ENCODE measurements at regions not wholly inside any gene's neighbourhood (a gene's known extent, or its start where the extent isn't known, plus 50 kb on each side); places are given as distances from the start of the nearest gene placed in this dataset.

- peaks cover 3% of the 10 kb centered on the region for H3K27me3 Mint-ChIP-seq (ENCODE audit: insufficient read depth, low read depth, poor library complexity)
Measured at GRCh38 chr13:25037057-25037813, 58.7 kb upstream of the PABPC3 start.

More at GRCh38 chr13:25037057-25037813, 58.7 kb upstream of the PABPC3 start:
- no peak overlapping the region for H2AFZ ChIP-seq
- TF ChIP-seq JUNB (IDR thresholded peaks at IDR 0.05; ENCODE audit: unreplicated experiment) = no peak
- no peak for TF ChIP-seq EZH2 (IDR thresholded peaks at IDR 0.05; ENCODE audit: low read depth, unreplicated experiment)
- TF ChIP-seq NANOG (IDR thresholded peaks at IDR 0.05; ENCODE audit: borderline replicate concordance) = no peak
- TF ChIP-seq, protein P1, sequence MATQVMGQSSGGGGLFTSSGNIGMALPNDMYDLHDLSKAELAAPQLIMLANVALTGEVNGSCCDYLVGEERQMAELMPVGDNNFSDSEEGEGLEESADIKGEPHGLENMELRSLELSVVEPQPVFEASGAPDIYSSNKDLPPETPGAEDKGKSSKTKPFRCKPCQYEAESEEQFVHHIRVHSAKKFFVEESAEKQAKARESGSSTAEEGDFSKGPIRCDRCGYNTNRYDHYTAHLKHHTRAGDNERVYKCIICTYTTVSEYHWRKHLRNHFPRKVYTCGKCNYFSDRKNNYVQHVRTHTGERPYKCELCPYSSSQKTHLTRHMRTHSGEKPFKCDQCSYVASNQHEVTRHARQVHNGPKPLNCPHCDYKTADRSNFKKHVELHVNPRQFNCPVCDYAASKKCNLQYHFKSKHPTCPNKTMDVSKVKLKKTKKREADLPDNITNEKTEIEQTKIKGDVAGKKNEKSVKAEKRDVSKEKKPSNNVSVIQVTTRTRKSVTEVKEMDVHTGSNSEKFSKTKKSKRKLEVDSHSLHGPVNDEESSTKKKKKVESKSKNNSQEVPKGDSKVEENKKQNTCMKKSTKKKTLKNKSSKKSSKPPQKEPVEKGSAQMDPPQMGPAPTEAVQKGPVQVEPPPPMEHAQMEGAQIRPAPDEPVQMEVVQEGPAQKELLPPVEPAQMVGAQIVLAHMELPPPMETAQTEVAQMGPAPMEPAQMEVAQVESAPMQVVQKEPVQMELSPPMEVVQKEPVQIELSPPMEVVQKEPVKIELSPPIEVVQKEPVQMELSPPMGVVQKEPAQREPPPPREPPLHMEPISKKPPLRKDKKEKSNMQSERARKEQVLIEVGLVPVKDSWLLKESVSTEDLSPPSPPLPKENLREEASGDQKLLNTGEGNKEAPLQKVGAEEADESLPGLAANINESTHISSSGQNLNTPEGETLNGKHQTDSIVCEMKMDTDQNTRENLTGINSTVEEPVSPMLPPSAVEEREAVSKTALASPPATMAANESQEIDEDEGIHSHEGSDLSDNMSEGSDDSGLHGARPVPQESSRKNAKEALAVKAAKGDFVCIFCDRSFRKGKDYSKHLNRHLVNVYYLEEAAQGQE (IDR thresholded peaks at IDR 0.05; ENCODE audit: unreplicated experiment) = no peak
- peak; percentile 86 to 91 for TF ChIP-seq CTCF (conservative IDR thresholded peaks at IDR 0.05; ENCODE audit: low read depth in 2 of 2)
- Mint-ChIP-seq H3K4me3 (no peak overlapping the region), H3K36me3 (ENCODE audit: low read depth) (no peaks in the 10 kb centered on the region), H3K27ac (no peak overlapping the region), H3K4me1 (peaks cover 2% of the 10 kb centered on the region; the same call in 2 of the 3 replicates), H3K9me3 (no peaks in the 10 kb centered on the region; the same call in 2 of the 3 replicates)
- no peaks in the 10 kb centered on the region for H3K27me3 ChIP-seq (ENCODE audit: insufficient read depth)
- 0 out of 2 replicates have a peak, but pooled peaks cover 3% of the 10 kb centered on the region for H3K4me1 ChIP-seq (ENCODE audit: insufficient read depth)
- H3K27ac ChIP-seq (ENCODE audit: low read depth) = no peak overlapping the region
- peak; percentile 95 for ATAC-seq
- H3K4me3 ChIP-seq = no peak overlapping the region
- no peaks in the 10 kb centered on the region for H3K79me2 ChIP-seq (replicated peaks; ENCODE audit: insufficient read depth)
- H4K20me1 ChIP-seq (replicated peaks; ENCODE audit: insufficient read depth) = no peaks in the 10 kb centered on the region
- no peaks in the 10 kb centered on the region for H3K9me2 ChIP-seq (ENCODE audit: insufficient read depth)
- no peaks in the 10 kb centered on the region for H3F3A ChIP-seq (replicated peaks; ENCODE audit: low read depth)
- no peaks in the 10 kb centered on the region for H3K36me3 ChIP-seq (ENCODE audit: insufficient read depth)
- H3K4me2 ChIP-seq = no peak overlapping the region
- peak; percentile 90 for DNase-seq (ENCODE audit: low spot score)

All from GM23338 (cell line).